PC-3 (cell line): ENCODE measurements at regions not wholly inside any gene's neighbourhood (a gene's known extent, or its start where the extent isn't known, plus 50 kb on each side); places are given as distances from the start of the nearest gene placed in this dataset.

Source experiments
- EZH2 ChIP-seq: fragments of 300-600 bp; sonication (generic); IDR thresholded peaks from one replicate; pipeline ENCODE4 v1.6.1; 2017; ENCODE audit warnings: antibody characterized with exemption, mild to moderate bottlenecking, low read length; ENCODE audit not compliant: unreplicated experiment
- TF ChIP-seq, protein P1 (sequence below): fragments of 300-600 bp; sonication (generic); conservative IDR thresholded peaks from 2 replicates; pipeline ENCODE4 v1.5.1; 2017; ENCODE audit warnings: antibody characterized with exemption, low read depth, mild to moderate bottlenecking, low read length

- TF ChIP-seq, protein P1, sequence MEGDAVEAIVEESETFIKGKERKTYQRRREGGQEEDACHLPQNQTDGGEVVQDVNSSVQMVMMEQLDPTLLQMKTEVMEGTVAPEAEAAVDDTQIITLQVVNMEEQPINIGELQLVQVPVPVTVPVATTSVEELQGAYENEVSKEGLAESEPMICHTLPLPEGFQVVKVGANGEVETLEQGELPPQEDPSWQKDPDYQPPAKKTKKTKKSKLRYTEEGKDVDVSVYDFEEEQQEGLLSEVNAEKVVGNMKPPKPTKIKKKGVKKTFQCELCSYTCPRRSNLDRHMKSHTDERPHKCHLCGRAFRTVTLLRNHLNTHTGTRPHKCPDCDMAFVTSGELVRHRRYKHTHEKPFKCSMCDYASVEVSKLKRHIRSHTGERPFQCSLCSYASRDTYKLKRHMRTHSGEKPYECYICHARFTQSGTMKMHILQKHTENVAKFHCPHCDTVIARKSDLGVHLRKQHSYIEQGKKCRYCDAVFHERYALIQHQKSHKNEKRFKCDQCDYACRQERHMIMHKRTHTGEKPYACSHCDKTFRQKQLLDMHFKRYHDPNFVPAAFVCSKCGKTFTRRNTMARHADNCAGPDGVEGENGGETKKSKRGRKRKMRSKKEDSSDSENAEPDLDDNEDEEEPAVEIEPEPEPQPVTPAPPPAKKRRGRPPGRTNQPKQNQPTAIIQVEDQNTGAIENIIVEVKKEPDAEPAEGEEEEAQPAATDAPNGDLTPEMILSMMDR = no peak
- no peak for TF ChIP-seq EZH2
These were observed 728.0 kb downstream of the FLRT2 start for GRCh38 chr14:86257973-86258372.
